HuH-7.5 (cell line): ENCODE measurements at regions not wholly inside any gene's neighbourhood (a gene's known extent, or its start where the extent isn't known, plus 50 kb on each side); places are given as distances from the start of the nearest gene placed in this dataset.
A peak's percentile ranks its signal among the peaks of the same experiment; 100 is the strongest.
"Not testable (repeated sequence)": the region's sequence is repeated elsewhere in the genome, so short reads cannot be mapped to it uniquely, and the experiment has no call there.

ENCODE experiments used
- DNase-seq: peaks from one replicate; pipeline ENCODE4 v3.0.0; 2011; ENCODE audit warnings: low spot score

- DNase-seq: no peak
Observed at GRCh38 chr10:3375505-3375904, 202.9 kb upstream of the PITRM1 start.

- DNase-seq: no peak
Observed at GRCh38 chr10:3374914-3375313, 202.3 kb upstream of the PITRM1 start.

- DNase-seq: not testable (repeated sequence)
Observed at GRCh38 chr10:3373374-3374027, 200.9 kb upstream of the PITRM1 start.

- no peak for DNase-seq
Observed at GRCh38 chr10:3372281-3372680, 199.7 kb upstream of the PITRM1 start.

- not testable (repeated sequence) for DNase-seq
Observed at GRCh38 chr10:3371624-3372023, 199.0 kb upstream of the PITRM1 start.

GRCh38 chr10:3366735-3367405 is 194.3 kb upstream of the PITRM1 start:
- DNase-seq: no peak

GRCh38 chr10:3366043-3366442 is 193.5 kb upstream of the PITRM1 start:
- DNase-seq: no peak

GRCh38 chr10:3365630-3366029 is 193.0 kb upstream of the PITRM1 start:
- DNase-seq: peak; percentile 32

GRCh38 chr10:3364768-3365480 is 192.3 kb upstream of the PITRM1 start:
- peak; percentile 15 for DNase-seq

- DNase-seq: no peak
Observed at GRCh38 chr10:3363311-3364045, 190.9 kb upstream of the PITRM1 start.

GRCh38 chr10:3362394-3362793 is 189.8 kb upstream of the PITRM1 start:
- no peak for DNase-seq

- DNase-seq: no peak
Observed at GRCh38 chr10:3361640-3362039, 189.1 kb upstream of the PITRM1 start.

- DNase-seq: no peak
Observed at GRCh38 chr10:3357737-3358136, 185.2 kb upstream of the PITRM1 start.

GRCh38 chr10:3355536-3355935 is 183.0 kb upstream of the PITRM1 start:
- no peak for DNase-seq

GRCh38 chr10:3354174-3354900 is 181.8 kb upstream of the PITRM1 start:
- DNase-seq: no peak

- no peak for DNase-seq
Observed at GRCh38 chr10:3353235-3353634, 180.7 kb upstream of the PITRM1 start.

- DNase-seq: no peak
Observed at GRCh38 chr10:3350617-3351258, 178.2 kb upstream of the PITRM1 start.

- no peak for DNase-seq
Observed at GRCh38 chr10:3350205-3350604, 177.6 kb upstream of the PITRM1 start.

GRCh38 chr10:3348564-3348963 is 176.0 kb upstream of the PITRM1 start:
- DNase-seq: no peak

GRCh38 chr10:3347413-3348182 is 175.0 kb upstream of the PITRM1 start:
- no peak for DNase-seq

GRCh38 chr10:3346851-3347250 is 174.3 kb upstream of the PITRM1 start:
- no peak for DNase-seq
